ENCODE measurements at regions not wholly inside any gene's neighbourhood (a gene's known extent, or its start where the extent isn't known, plus 50 kb on each side); places are given as distances from the start of the nearest gene placed in this dataset.

GRCh38 chr6:74927299-74927698 is 278.6 kb downstream of the COL12A1 start:
- TF ChIP-seq, protein P1, sequence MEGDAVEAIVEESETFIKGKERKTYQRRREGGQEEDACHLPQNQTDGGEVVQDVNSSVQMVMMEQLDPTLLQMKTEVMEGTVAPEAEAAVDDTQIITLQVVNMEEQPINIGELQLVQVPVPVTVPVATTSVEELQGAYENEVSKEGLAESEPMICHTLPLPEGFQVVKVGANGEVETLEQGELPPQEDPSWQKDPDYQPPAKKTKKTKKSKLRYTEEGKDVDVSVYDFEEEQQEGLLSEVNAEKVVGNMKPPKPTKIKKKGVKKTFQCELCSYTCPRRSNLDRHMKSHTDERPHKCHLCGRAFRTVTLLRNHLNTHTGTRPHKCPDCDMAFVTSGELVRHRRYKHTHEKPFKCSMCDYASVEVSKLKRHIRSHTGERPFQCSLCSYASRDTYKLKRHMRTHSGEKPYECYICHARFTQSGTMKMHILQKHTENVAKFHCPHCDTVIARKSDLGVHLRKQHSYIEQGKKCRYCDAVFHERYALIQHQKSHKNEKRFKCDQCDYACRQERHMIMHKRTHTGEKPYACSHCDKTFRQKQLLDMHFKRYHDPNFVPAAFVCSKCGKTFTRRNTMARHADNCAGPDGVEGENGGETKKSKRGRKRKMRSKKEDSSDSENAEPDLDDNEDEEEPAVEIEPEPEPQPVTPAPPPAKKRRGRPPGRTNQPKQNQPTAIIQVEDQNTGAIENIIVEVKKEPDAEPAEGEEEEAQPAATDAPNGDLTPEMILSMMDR (conservative IDR thresholded peaks at IDR 0.05): no peak
- no peak for TF ChIP-seq ZFX (IDR thresholded peaks at IDR 0.05)
